K562 (cell line): ENCODE measurements at regions not wholly inside any gene's neighbourhood (a gene's known extent, or its start where the extent isn't known, plus 50 kb on each side); places are given as distances from the start of the nearest gene placed in this dataset.

Experiments used
- BRCA1 ChIP-seq, 2 experiments: fragments of 450-650 bp in 1 of 2; sonication (generic) in 1 of 2; formaldehyde crosslinking in 1 of 2; IDR thresholded peaks; 2 replicates each; pipeline versions ENCODE4 v1.5.0 to v1.6.1; 2017 to 2020; ENCODE audit warnings: mild to moderate bottlenecking in 1 of 2, missing genetic modification reagents in 1 of 2
- CBX5 ChIP-seq: IDR thresholded peaks from 2 replicates; pipeline ENCODE4 v1.6.1; 2014; ENCODE audit warnings: low read depth, borderline replicate concordance
- CREBBP ChIP-seq: IDR thresholded peaks from one replicate; pipeline ENCODE4 v1.6.1; 2012; ENCODE audit warnings: low read depth, mild to moderate bottlenecking, control low read depth, inconsistent platforms, low read length
- CTCF ChIP-seq, 3 experiments: IDR thresholded peaks in 2 of 3; conservative IDR thresholded peaks in 1 of 3; 2 replicates each; pipeline ENCODE4 v1.5.1; 2011 to 2012; ENCODE audit warnings: low read length in 3 of 3, mild to moderate bottlenecking in 3 of 3, control low read depth in 2 of 3, improper control_type of control experiment in 1 of 3, inconsistent platforms in 1 of 3, low read depth in 1 of 3, mixed read lengths in 1 of 3, moderate library complexity in 1 of 3; ENCODE audit not compliant: insufficient read depth in 2 of 3
- EP300 ChIP-seq: IDR thresholded peaks from 2 replicates; pipeline ENCODE4 v1.6.1; 2012; ENCODE audit warnings: low read length, improper control_type of control experiment
- FOXM1 ChIP-seq, 2 experiments: fragments of 450-650 bp in 1 of 2; sonication (generic) in 1 of 2; formaldehyde crosslinking in 1 of 2; IDR thresholded peaks; 2 replicates each; pipeline versions ENCODE4 v1.6.1 to v1.9.0; 2017 to 2022; ENCODE audit warnings: low read depth in 2 of 2, mild to moderate bottlenecking in 2 of 2, missing genetic modification reagents in 1 of 2, moderate library complexity in 1 of 2
- KDM5B ChIP-seq: fragments of 200-600 bp; sonication (generic); IDR thresholded peaks from 2 replicates; pipeline ENCODE4 v1.6.1; 2012; ENCODE audit warnings: low read depth, mild to moderate bottlenecking, moderate library complexity, low read length, control low read depth, inconsistent platforms; ENCODE audit not compliant: insufficient replicate concordance
- MAFF ChIP-seq: IDR thresholded peaks from 2 replicates; pipeline ENCODE4 v1.6.1; 2012; ENCODE audit warnings: low read length, improper control_type of control experiment
- NFYB ChIP-seq: IDR thresholded peaks from 2 replicates; pipeline ENCODE4 v1.6.1; 2011; ENCODE audit warnings: mild to moderate bottlenecking, moderate library complexity; ENCODE audit not compliant: insufficient read length; ENCODE audit errors: extremely low read depth
- PKNOX1 ChIP-seq: fragments of 450-650 bp; IDR thresholded peaks from 2 replicates; pipeline ENCODE4 v1.6.1; 2016
- POLR2AphosphoS5 ChIP-seq: IDR thresholded peaks from 2 replicates; pipeline ENCODE4 v1.6.1; 2011; ENCODE audit warnings: mild to moderate bottlenecking, low read depth, low read length, moderate library complexity; ENCODE audit not compliant: control insufficient read depth, insufficient read depth
- TAF9B ChIP-seq: fragments of 450-650 bp; IDR thresholded peaks from 2 replicates; pipeline ENCODE4 v1.6.1; 2018; ENCODE audit warnings: mild to moderate bottlenecking; ENCODE audit not compliant: partially characterized antibody
- ZC3H4 ChIP-seq: sonication (generic); formaldehyde crosslinking; IDR thresholded peaks from 2 replicates; pipeline ENCODE4 v1.9.0; 2021; ENCODE audit warnings: missing genetic modification reagents, borderline replicate concordance

GRCh38 chr14:49381778-49382177 lies 204.4 kb downstream of the RPS29 start:
- TF ChIP-seq CTCF (IDR thresholded peaks at IDR 0.05 in 2 of 3, conservative IDR thresholded peaks at IDR 0.05 in 1 of 3; ENCODE audit: insufficient read depth in 2 of 3, low read depth in 1 of 3, low read length in 3 of 3) (no peak), PKNOX1 (no peak), FOXM1 (IDR thresholded peaks at IDR 0.05; ENCODE audit: low read depth) (no peak), FOXM1 (CRISPR knock-in tag; IDR thresholded peaks at IDR 0.05; ENCODE audit: low read depth) (no peak), NFYB (no peak), KDM5B (no peak), ZC3H4 (CRISPR knock-in tag) (no peak), POLR2AphosphoS5 (no peak), CREBBP (no peak), TAF9B (no peak), MAFF (no peak), EP300 (no peak), CBX5 (no peak), BRCA1 (IDR thresholded peaks at IDR 0.05) (no peak), BRCA1 (CRISPR knock-in tag; IDR thresholded peaks at IDR 0.05) (no peak)
